IMR-90 (cell line): ENCODE measurements at regions not wholly inside any gene's neighbourhood (a gene's known extent, or its start where the extent isn't known, plus 50 kb on each side); places are given as distances from the start of the nearest gene placed in this dataset.

Experiments
- ATAC-seq: fragments of 200-7000 bp; cut with Tn5 transposase; 2 replicates; pipeline ENCODE4 v1.9.1; 2020; ENCODE audit warnings: low read depth, mild to moderate bottlenecking, moderate library complexity
- BruUV-seq: library from RNA; stranded (reverse); fragments of 400-500 nt; replicated peaks from 2 replicates; lab custom pipeline; 2021; lab: Mats Ljungman, UMichigan
- CTCF ChIA-PET: fragments of 300-600 bp; formaldehyde crosslinking; extraction: SDS; loops from one replicate; lab custom pipeline; 2021; ENCODE audit warnings: antibody characterized with exemption; lab: Yijun Ruan, JAX
- POLR2A ChIA-PET: fragments of 300-600 bp; sonication (Branson Sonifier 250); formaldehyde crosslinking; loops from one replicate; lab custom pipeline; 2022; ENCODE audit warnings: antibody characterized with exemption; ENCODE audit not compliant: unreplicated experiment; lab: Charles Lee
- DNase-seq: peaks from one replicate; pipeline ENCODE4 v3.0.0; 2013
- H2AFZ ChIP-seq: replicated peaks from 2 replicates; pipeline ENCODE3; 2013; ENCODE audit warnings: low read length, mild to moderate bottlenecking; ENCODE audit not compliant: poor library complexity
- H2AK5ac ChIP-seq: 2 replicates; pipeline ENCODE4 v1.6.1; 2013; ENCODE audit warnings: low read depth, low read length, inconsistent platforms
- H2AK9ac ChIP-seq: replicated peaks from 2 replicates; pipeline ENCODE3; 2013; ENCODE audit warnings: mild to moderate bottlenecking, low read depth, low read length, moderate library complexity; ENCODE audit not compliant: poor library complexity
- H2BK120ac ChIP-seq: 2 replicates; pipeline ENCODE4 v1.6.1; 2013; ENCODE audit warnings: low read depth, low read length, inconsistent platforms
- H2BK15ac ChIP-seq: 3 replicates; pipeline ENCODE4 v1.6.1; 2013; ENCODE audit warnings: low read depth, low read length, inconsistent platforms
- H2BK20ac ChIP-seq: 2 replicates; pipeline ENCODE4 v1.6.1; 2013; ENCODE audit warnings: low read depth, mild to moderate bottlenecking, inconsistent platforms, low read length, moderate library complexity
- H2BK5ac ChIP-seq: 2 replicates; pipeline ENCODE4 v1.6.1; 2013; ENCODE audit warnings: mild to moderate bottlenecking, low read depth, low read length, inconsistent platforms; ENCODE audit not compliant: poor library complexity, severe bottlenecking
- H3K14ac ChIP-seq: replicated peaks from 2 replicates; pipeline ENCODE4 v1.6.1; 2013; ENCODE audit warnings: low read depth, low read length, inconsistent platforms
- H3K18ac ChIP-seq: 2 replicates; pipeline ENCODE4 v1.6.1; 2013; ENCODE audit warnings: low read depth, low read length, control low read depth
- H3K23ac ChIP-seq: 2 replicates; pipeline ENCODE4 v1.6.1; 2013; ENCODE audit warnings: low read depth, low read length, inconsistent platforms
- H3K27ac ChIP-seq: 2 replicates; pipeline ENCODE4 v1.5.1; 2013; ENCODE audit warnings: mild to moderate bottlenecking, control low read depth, low read length; ENCODE audit not compliant: insufficient read depth
- H3K27me3 ChIP-seq: 2 replicates; pipeline ENCODE4 v1.6.1; 2013; ENCODE audit warnings: low read length; ENCODE audit not compliant: control insufficient read depth, insufficient read depth
- H3K36me3 ChIP-seq: 2 replicates; pipeline ENCODE4 v1.6.1; 2013; ENCODE audit warnings: low read length, mixed read lengths; ENCODE audit not compliant: control insufficient read depth, insufficient read depth
- H3K4ac ChIP-seq: 2 replicates; pipeline ENCODE4 v1.6.1; 2013; ENCODE audit warnings: low read depth, low read length, inconsistent platforms
- H3K4me1 ChIP-seq: 2 replicates; pipeline ENCODE4 v1.6.1; 2013; ENCODE audit warnings: low read length, mixed read lengths; ENCODE audit not compliant: control insufficient read depth, insufficient read depth
- H3K4me2 ChIP-seq: 2 replicates; pipeline ENCODE4 v1.6.1; 2013; ENCODE audit warnings: low read depth, mild to moderate bottlenecking, control low read depth, low read length, moderate library complexity
- H3K4me3 ChIP-seq: 2 replicates; pipeline ENCODE4 v1.5.1; 2013; ENCODE audit warnings: low read depth, mild to moderate bottlenecking, control low read depth, low read length, moderate library complexity; ENCODE audit not compliant: insufficient read depth
- H3K56ac ChIP-seq: 2 replicates; pipeline ENCODE4 v1.6.1; 2013; ENCODE audit warnings: low read length, inconsistent platforms; ENCODE audit not compliant: insufficient read depth; ENCODE audit errors: extremely low read depth
- H3K79me1 ChIP-seq, 2 experiments: 2 replicates each; pipeline ENCODE4 v1.6.1; 2013; ENCODE audit warnings: low read length in 2 of 2, inconsistent platforms in 1 of 2, low read depth in 1 of 2
- H3K9ac ChIP-seq: 2 replicates; pipeline ENCODE4 v1.6.1; 2013; ENCODE audit warnings: low read depth, low read length, control low read depth
- H3K9me1 ChIP-seq: 2 replicates; pipeline ENCODE4 v1.6.1; 2013; ENCODE audit warnings: low read length, inconsistent platforms; ENCODE audit not compliant: insufficient read depth
- H3K9me3 ChIP-seq: 2 replicates; pipeline ENCODE4 v1.6.1; 2013; ENCODE audit warnings: low read length; ENCODE audit not compliant: control insufficient read depth, insufficient read depth
- H4K20me1 ChIP-seq: 2 replicates; pipeline ENCODE4 v1.6.1; 2013; ENCODE audit warnings: low read length, inconsistent platforms; ENCODE audit not compliant: insufficient read depth
- H4K5ac ChIP-seq: 2 replicates; pipeline ENCODE4 v1.6.1; 2013; ENCODE audit warnings: mild to moderate bottlenecking, low read depth, low read length, control low read depth
- H4K8ac ChIP-seq, 2 experiments: 2 replicates each; pipeline ENCODE4 v1.6.1; 2013; ENCODE audit warnings: low read depth in 2 of 2, low read length in 2 of 2, control low read depth in 1 of 2, inconsistent platforms in 1 of 2
- H4K91ac ChIP-seq: 2 replicates; pipeline ENCODE4 v1.6.1; 2013; ENCODE audit warnings: low read depth, low read length, inconsistent platforms; ENCODE audit not compliant: insufficient read depth
- CEBPB ChIP-seq: IDR thresholded peaks from 2 replicates; pipeline ENCODE4 v1.6.1; 2012; ENCODE audit warnings: low read depth, low read length, improper control_type of control experiment
- WGBS, 2 experiments: methylation state at CpG; one replicate each; pipeline versions ENCODE4 v1.1.5 to v1.1.7; 2013; ENCODE audit warnings: missing lambda C conversion rate in 2 of 2; ENCODE audit not compliant: insufficient read length in 1 of 2; ENCODE audit errors: extremely low coverage in 2 of 2; 5-methylcytosine and 5-hydroxymethylcytosine counted together
- dilution Hi-C: fragments of 300-500 bp; cut with HindIII; formaldehyde crosslinking; loops from one replicate; pipeline ENCODE4 v1.14.3; 2018; ENCODE audit warnings: low sequenced_read_pairs; ENCODE audit not compliant: unreplicated experiment
- in situ Hi-C: fragments of 300-500 bp; cut with MboI; formaldehyde crosslinking; loops from 3 replicates; pipeline ENCODE4 v1.14.3; 2019; ENCODE audit warnings: low sequenced_read_pairs, inconsistent platforms, mixed read lengths
- intact Hi-C: fragments of 100-400 bp; cut with micrococcal nuclease; formaldehyde crosslinking; loops from 2 replicates; pipeline ENCODE4 v1.10.0; 2022

GRCh38 chr11:134684576-134684975 is 272.5 kb upstream of the B3GAT1 start:
- WGBS, 2 experiments: no CpG with 5 or more reads among the region's 4 CpGs
- Histone ChIP-seq H3K27me3 (no peaks in the 10 kb centered on the region), H3K36me3 (no peaks in the 10 kb centered on the region), H4K20me1 (no peaks in the 10 kb centered on the region), H4K8ac (no peak overlapping the region), H3K4ac (no peak overlapping the region), H2BK120ac (no peak overlapping the region), H3K9ac (no peak overlapping the region), H3K9me1 (no peaks in the 10 kb centered on the region), H3K4me1 (no peaks in the 10 kb centered on the region), H3K4me2 (no peak overlapping the region), H3K14ac (no peak overlapping the region), H3K23ac (no peak overlapping the region), H3K56ac (no peak overlapping the region), H2BK5ac (no peak overlapping the region), H2AFZ (no peak overlapping the region), H2BK15ac (no peak overlapping the region), H3K27ac (no peak overlapping the region), H3K9me3 (peaks cover 21% of the 10 kb centered on the region), H4K91ac (no peak overlapping the region), H4K5ac (no peak overlapping the region), H3K79me1 (no peaks in the 10 kb centered on the region), H2AK5ac (no peak overlapping the region), H2BK20ac (no peak overlapping the region), H3K4me3 (no peak overlapping the region), H3K18ac (no peak overlapping the region), H2AK9ac (no peak overlapping the region)
- BruUV-seq: no TSS peak
- DNase-seq (no peak), ATAC-seq (no peak)
- dilution Hi-C loops (no loop called here), intact Hi-C loops (no loop called here), in situ Hi-C loops (no loop called here)
- POLR2A ChIA-PET: no interaction called here
- CTCF ChIA-PET: no interaction called here
- TF ChIP-seq CEBPB: no peak
